T-helper 2 cell (primary cell): ENCODE measurements at regions not wholly inside any gene's neighbourhood (a gene's known extent, or its start where the extent isn't known, plus 50 kb on each side); places are given as distances from the start of the nearest gene placed in this dataset.

Experiments
- DNase-seq, 5 experiments: peaks; one replicate each; pipeline versions ENCODE4 v3.0.0 to v3.0.0-alpha.2; 2012 to 2022

GRCh38 chr5:173691931-173692330, 75.5 kb upstream of the BOD1 start:
- no peak for DNase-seq

DNA sequence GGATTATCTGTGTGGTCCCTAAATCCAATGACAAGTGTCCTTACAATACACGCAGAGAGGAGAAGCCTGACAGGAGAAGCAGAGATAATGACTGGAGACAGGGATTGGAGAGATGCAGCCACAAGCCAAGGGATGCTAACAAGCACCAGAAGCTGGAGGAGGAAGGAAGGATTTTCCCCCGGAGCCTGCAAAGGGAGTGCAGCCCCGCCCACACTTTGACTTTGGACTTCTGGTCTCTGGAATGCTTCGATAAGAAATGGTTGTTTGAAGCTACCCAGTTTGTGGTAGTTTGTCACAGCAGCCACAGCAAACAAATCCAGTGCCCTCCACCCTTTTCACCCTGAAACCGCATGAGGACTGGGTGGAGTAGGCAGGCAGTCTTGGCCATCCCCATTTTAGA, 77.2 kb upstream of the BOD1 start:
- DNase-seq, result no peak

DNA sequence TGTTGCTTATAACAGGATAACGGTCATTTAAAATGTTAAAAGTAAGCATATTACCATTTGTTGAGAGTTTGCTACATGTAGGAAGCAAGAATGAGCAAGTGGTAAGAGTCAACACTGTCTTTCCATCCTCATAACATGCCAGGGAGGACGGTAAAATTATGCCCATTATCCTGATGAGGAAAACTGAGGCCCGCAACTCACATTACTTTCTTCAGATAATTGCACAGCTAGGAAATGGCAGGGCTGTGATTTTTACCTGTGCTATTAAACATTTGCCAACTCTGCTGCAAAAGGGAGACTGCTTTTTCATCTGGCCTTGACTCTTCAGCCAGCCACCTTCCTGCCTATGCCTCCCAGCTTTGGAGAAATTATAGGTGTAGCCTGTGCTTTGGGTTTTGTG, 79.8 kb upstream of the BOD1 start:
- DNase-seq, result no peak

DNA sequence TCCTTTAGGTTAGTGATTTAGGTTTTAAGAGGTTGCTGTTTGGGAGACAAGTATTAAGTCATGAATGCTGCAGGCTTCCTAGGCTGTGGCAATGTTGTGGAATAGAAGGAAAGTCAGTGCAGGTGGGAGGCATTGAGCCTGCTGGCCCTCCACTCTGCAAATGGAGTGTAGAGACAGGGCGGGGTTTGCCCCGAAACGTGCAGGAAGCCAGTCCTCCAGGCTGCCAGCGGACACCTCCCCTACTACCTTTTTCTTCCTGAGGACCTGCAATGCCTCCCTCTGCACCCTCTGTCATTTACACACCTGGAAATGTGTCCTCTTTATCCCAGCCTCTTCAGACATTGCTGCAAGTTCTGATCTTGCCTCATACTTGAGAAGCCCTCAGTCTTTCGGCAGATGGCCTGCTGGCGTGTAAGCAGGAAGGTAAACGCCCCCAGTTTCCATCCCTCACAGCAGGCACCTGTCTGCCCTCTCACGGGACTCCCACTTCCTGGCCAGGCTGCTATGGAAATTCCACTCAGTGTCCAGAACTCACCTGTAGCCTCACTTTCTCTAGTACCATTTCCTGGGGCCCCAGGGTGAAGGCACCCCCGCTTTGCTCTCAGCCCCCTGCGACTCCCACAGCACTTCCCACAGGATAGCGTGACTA, 81.6 kb upstream of the BOD1 start:
- no peak for DNase-seq

GRCh38 chr5:173699966-173700365, 83.5 kb upstream of the BOD1 start:
- DNase-seq, result no peak

GRCh38 chr5:173703466-173703865, 87.0 kb upstream of the BOD1 start:
- DNase-seq, result no peak

- no peak for DNase-seq
These were observed 88.4 kb upstream of the BOD1 start for GRCh38 chr5:173704615-173705511.

DNA sequence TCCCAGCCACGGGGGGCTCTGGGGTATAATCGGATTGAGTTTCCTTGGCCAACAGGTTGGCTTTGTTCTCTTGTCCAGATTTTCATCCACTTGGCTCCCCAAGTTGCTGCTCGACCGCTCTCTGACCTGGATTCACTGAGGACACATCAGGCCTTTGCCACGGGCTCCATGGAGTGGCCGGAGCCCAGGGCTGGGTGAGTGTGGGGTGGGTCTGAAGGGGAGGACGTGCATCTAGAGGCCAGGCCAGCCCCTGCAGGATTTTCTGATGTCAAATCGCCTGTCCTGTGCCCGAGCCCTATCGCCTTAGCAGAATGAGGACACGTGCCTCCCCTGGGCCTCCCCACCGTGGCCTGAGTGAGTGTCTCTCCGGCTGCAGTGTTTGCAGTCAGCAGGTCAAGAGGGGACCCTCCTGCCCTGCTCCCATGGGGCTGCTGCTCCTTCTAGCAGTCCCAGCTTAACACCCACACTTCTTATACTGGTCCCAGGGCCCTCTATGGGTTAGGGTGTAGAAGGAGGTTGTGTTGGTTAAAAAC, 89.1 kb upstream of the BOD1 start:
- no peak for DNase-seq

GRCh38 chr5:173706700-173707099, 90.2 kb upstream of the BOD1 start:
- no peak for DNase-seq

DNA sequence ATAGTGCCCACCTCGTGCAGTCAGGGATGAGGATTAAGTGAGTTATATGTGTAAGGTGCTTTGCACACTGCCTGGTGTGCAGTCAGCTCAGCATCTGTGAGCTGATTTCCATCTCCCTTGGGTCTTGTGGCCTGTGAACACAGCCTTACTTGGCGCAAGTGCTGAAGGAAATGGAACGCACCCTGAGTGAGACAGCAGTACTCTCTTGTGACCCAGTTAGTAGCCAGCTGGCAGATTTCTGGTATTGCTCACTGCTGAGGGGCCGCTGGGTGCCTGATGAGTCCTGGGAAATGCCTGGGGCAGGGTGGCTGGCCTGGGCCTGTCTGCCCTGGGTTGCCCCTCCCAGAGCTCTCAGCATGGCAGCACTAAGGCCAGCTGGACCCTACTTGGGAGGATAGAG, 90.9 kb upstream of the BOD1 start:
- DNase-seq, result no peak

DNA sequence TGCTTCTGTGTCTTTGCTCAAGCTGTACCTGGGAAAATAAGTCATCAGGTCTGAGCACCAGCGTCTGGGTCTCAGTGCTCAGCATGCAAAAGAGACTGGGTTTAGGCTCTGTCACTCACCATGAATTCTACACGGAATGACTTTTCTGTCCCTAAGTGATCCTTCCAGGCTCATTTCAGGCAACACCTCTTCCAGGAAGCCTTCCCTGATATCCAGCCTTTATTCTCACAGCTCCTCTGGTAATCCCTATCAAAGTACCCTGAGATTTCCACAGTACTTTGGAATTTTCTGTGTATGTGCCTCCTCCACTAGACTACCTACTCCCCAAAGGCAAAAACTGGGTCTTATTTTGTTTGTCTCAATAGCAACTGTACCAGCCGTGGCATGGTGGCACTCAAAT, 92.7 kb upstream of the BOD1 start:
- no peak for DNase-seq

DNA sequence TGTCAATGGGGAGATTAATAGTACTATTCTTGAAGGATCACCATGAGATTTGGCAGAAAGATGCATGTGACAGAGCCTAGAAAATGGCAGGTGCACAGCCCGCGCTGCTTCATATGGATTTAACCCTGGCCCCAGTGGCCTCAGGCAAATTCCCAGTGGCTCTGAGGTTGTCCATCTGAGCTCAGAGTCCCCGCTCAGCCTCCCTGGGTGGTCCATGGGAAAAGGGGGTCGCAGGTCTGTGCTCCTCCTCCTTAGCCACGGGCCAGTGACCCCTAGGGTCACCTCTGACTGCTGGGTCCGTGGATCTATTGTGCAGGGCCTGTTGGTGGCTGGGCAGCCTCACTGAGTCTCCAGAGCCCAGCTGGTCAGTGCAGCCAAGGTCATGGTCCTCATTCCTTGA, 93.3 kb upstream of the BOD1 start:
- DNase-seq, result no peak

GRCh38 chr5:173710528-173710927, 94.1 kb upstream of the BOD1 start:
- DNase-seq, result no peak

GRCh38 chr5:173711466-173711865, 95.0 kb upstream of the BOD1 start:
- DNase-seq, result no peak

DNA sequence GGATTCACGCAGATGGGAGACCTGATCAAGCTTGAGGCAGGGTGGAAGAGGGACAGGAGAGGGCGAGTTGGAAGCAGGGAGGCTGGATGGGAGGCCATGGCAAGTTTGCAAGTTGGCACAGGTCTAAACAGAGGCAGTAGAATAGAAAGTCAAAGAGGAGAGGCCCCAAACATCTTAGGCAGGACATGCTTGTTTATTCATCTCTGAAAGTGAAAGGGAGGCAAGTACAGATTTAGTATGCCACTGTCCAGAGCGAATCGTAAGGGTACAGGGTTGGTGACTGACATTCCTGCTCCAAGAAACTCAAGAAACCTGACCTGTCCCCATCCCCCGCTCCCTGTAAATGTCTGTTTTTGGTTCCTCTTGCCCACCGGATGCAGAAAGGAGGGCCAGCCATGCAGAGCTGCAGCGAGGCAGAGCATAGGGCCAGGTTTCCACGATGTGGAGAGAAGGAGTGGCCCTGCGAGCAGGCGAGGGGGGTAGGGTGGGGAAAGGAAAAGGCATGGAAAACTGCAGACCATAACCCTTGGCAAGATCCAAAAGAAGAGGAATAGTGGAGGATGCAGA, 96.2 kb upstream of the BOD1 start:
- no peak for DNase-seq

DNA sequence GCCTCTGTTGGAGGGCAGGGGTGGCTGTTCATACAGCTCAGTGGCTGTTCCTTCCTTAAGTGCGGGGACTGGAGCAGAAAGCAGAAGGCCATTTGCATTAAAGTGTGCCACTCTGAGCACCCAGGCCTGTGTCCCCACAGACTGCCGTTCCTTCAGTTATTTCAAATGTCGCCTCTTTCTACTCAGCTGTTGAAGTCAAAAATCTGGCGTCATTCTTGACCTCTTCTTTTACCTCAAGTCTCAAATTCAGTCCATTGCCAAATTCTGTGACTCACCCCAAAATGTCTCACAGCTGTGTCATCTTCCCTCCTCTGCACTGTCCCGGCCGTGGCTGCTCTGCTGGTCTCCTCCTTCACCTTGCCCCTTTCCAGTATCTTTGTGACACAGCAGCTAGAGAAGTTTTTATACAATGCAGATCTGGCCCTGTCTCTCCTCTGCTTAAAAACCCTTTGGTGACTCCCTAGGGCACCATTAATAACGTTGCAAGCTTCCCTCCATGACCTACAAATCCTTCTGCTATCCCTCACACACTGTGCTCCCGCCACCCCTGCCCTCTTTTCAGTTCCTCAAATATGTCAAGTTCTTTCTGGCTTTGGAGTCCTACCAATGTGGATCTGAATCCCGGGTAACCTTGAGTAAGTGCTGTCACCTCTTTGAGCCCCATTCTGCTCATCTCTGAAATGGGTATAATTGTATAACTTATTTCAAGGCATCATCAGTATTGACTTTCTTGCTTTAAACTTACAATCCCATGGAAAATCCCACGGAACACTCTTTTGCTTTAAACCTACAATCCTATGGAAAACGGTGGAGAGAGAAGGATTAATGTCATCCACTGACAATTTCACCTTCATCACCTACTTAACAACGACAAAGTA, 98.3 kb upstream of the BOD1 start:
- no peak for DNase-seq

- no peak for DNase-seq
These were observed 99.2 kb upstream of the BOD1 start for GRCh38 chr5:173715607-173716006.

DNA sequence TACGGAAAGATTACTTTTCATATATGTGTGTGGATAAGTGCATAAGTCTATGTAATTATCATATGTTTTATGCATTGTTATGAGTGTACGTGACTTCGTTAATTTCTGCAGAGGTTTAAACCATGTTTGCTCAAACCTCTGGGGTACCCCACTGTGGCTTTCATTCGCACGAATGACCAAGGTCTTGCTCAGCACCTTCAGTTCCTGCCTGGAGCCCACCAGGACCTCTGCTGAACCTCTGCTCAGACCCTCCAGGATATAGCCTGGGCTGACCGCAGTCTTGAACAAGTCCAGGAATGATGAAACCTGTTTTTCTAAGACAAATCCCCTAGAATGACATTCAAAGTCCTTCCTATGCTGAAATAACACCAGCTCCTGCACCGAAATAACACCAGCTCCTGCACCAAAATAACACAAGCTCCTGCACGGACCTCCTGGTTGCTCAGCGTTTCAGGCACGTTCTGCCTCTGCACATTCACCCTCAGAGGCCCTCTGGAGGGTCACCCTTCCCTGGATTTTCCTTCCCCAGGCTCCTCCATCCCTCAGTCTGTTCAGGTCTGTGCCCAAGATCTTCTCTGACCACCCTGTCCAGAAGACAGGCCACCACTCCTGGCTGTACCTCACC, 99.7 kb upstream of the BOD1 start:
- no peak for DNase-seq

- DNase-seq, result no peak
These were observed 101.5 kb upstream of the BOD1 start for GRCh38 chr5:173717959-173718358.

DNA sequence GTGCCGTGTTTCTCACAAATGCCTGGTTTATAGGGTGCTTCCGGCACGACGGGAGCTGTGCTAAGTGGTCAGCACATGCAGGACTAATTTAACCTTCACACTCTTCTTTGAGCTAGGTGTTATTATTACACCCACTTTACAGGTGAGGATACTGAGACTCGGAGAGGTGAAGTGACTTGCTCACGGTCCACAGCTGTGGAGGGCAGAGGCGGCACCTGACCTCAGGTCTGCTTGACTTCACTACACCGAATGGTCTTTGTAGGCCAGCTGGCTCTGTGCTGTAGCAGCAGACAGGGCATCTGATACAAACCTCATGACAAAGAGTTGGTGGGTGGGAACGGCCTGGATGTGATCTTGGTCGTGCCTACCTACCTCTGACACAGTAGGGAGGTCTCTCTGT, 102.0 kb upstream of the BOD1 start:
- no peak for DNase-seq

- DNase-seq, result no peak
These were observed 103.3 kb upstream of the BOD1 start for GRCh38 chr5:173719731-173720082.

DNA sequence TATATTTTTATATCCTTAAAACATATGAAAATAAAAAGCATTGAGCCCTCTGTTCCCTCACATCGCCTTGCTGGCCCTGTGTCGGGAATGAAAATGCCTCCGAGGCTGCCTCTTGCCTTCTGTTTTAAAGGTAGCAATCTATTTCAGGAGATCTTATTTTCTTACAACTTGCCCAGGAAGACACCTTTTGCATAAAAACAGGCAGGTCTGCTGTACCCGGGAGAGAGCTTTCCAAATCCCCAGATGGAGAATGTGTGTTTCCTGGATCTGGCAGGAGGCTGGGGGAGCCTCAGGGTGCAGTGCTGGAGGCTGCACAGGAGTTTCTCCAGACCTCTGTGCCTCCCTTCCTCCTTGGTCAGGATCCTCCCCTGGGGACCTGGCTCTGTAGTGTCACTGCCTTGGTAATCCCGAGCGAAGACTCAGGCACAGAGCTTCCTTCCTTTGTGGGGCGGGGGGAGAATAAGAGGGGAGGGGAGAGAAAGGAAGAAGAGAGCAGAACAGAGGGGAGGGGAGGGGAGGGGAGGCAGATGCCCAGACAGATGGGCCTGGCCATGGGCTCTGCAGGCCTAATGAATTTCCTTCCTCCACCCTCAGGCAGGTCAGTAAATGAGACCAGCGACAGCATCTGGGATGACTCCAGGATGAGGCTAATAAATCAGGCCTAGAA, 104.0 kb upstream of the BOD1 start:
- no peak for DNase-seq
